ENCODE measurements at regions not wholly inside any gene's neighbourhood (a gene's known extent, or its start where the extent isn't known, plus 50 kb on each side); places are given as distances from the start of the nearest gene placed in this dataset.

DNA sequence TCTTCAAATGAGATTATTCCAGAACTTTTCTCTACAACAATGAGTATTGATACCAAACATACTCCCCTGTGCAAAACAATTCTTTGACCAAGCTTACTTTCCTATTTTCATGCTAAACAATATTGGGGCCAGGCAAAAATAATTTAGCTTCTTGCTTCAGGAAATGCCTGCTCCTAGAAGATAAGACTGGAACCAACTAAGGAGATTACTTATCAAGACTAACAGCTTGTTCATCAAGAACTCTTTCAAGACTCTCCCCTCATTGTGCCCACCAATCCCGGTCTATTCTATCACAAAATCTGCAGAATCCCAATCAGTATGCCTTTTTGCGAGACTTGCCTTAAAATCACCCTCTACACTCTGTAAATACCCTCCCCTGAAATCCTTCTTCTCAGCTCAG is 536.6 kb downstream of the RWDD3 start:
- DNase-seq (ENCODE audit: insufficient read length, low spot score, missing footprints): no peak
- no peaks in the 10 kb centered on the region for H4K20me1 ChIP-seq (ENCODE audit: insufficient read depth, low read length)
- TF ChIP-seq CTCF (IDR thresholded peaks at IDR 0.05; ENCODE audit: extremely low read depth, low read depth, low read length): no peak
- no peaks in the 10 kb centered on the region for H3K9me3 ChIP-seq (ENCODE audit: low read depth, low read length)
- H3K4me2 ChIP-seq (ENCODE audit: insufficient read depth, low read length): no peak overlapping the region
- H3K36me3 ChIP-seq (ENCODE audit: insufficient read depth, low read length): no peaks in the 10 kb centered on the region
- no peaks in the 10 kb centered on the region for H3K4me1 ChIP-seq (ENCODE audit: insufficient read depth, low read length)
- no peaks in the 10 kb centered on the region for H3K27me3 ChIP-seq (ENCODE audit: insufficient read depth, low read length)
- no peaks in the 10 kb centered on the region for H3K79me2 ChIP-seq (ENCODE audit: insufficient read depth, low read length)
- H3K4me3 ChIP-seq (ENCODE audit: insufficient read depth, low read length): no peak overlapping the region
- H2AFZ ChIP-seq (ENCODE audit: low read length): no peak overlapping the region
- no peak overlapping the region for H3K27ac ChIP-seq (ENCODE audit: low read depth, low read length)

GRCh38 chr1:95778217-95778616 is 544.2 kb downstream of the RWDD3 start:
- H3K27me3 ChIP-seq (ENCODE audit: insufficient read depth, low read length): no peaks in the 10 kb centered on the region
- H3K79me2 ChIP-seq (ENCODE audit: insufficient read depth, low read length): no peaks in the 10 kb centered on the region
- no peaks in the 10 kb centered on the region for H3K36me3 ChIP-seq (ENCODE audit: insufficient read depth, low read length)
- no peak for DNase-seq (ENCODE audit: insufficient read length, low spot score, missing footprints)
- no peak overlapping the region for H2AFZ ChIP-seq (ENCODE audit: low read length)
- TF ChIP-seq CTCF (IDR thresholded peaks at IDR 0.05; ENCODE audit: extremely low read depth, low read depth, low read length): no peak
- no peak overlapping the region for H3K27ac ChIP-seq (ENCODE audit: low read depth, low read length)
- H3K4me2 ChIP-seq (ENCODE audit: insufficient read depth, low read length): no peak overlapping the region
- H4K20me1 ChIP-seq (ENCODE audit: insufficient read depth, low read length): no peaks in the 10 kb centered on the region
- H3K4me3 ChIP-seq (ENCODE audit: insufficient read depth, low read length): no peak overlapping the region
- H3K9me3 ChIP-seq (ENCODE audit: low read depth, low read length): no peaks in the 10 kb centered on the region
- H3K4me1 ChIP-seq (ENCODE audit: insufficient read depth, low read length): no peaks in the 10 kb centered on the region

DNA sequence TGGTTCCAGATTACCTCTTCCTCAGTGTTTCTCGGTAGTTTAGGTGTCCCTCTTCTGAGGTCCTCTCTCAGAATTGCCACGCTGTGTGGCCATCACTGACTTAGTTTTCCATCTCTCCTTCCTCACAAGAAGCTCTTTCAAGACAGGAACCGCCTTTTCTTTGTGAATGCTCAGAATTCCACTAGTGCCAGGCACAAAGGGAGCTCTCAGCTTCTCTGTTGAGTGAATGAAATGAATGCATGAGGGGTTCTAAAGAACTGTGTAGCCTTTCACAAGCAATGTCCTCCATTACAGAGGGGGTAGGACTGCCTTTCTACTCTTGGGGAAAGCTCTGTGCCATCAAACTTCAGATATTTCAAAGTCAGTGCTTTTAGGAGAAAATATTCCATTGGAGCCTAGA is 546.8 kb downstream of the RWDD3 start:
- H3K4me1 ChIP-seq (ENCODE audit: insufficient read depth, low read length): no peaks in the 10 kb centered on the region
- H3K36me3 ChIP-seq (ENCODE audit: insufficient read depth, low read length): no peaks in the 10 kb centered on the region
- DNase-seq (ENCODE audit: insufficient read length, low spot score, missing footprints): peak; percentile 14
- no peaks in the 10 kb centered on the region for H3K79me2 ChIP-seq (ENCODE audit: insufficient read depth, low read length)
- H4K20me1 ChIP-seq (ENCODE audit: insufficient read depth, low read length): no peaks in the 10 kb centered on the region
- no peaks in the 10 kb centered on the region for H3K9me3 ChIP-seq (ENCODE audit: low read depth, low read length)
- no peaks in the 10 kb centered on the region for H3K27me3 ChIP-seq (ENCODE audit: insufficient read depth, low read length)
- H2AFZ ChIP-seq (ENCODE audit: low read length): no peak overlapping the region
- no peak overlapping the region for H3K4me3 ChIP-seq (ENCODE audit: insufficient read depth, low read length)
- H3K4me2 ChIP-seq (ENCODE audit: insufficient read depth, low read length): no peak overlapping the region
- TF ChIP-seq CTCF (IDR thresholded peaks at IDR 0.05; ENCODE audit: extremely low read depth, low read depth, low read length): no peak
- no peak overlapping the region for H3K27ac ChIP-seq (ENCODE audit: low read depth, low read length)

DNA sequence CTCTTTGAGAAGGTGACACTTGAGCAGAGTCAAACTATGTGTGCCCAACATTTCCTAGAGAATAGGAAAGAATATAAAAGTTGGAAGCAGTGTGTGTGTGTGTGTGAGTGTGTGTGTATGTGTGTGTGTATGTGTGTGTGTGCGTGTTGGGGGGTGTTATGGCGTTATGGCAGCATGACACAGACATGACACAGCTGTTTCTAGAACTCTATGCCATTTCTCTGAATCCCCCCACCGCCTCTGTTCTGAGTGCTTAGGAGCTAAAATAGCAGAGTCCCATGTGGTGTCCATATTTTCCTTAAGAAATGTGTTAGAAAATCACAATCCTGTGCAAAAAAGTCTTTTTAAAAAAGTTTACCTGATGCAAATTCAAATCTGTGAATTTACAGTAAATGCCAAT is 556.1 kb downstream of the RWDD3 start:
- no peak for TF ChIP-seq CTCF (IDR thresholded peaks at IDR 0.05; ENCODE audit: extremely low read depth, low read depth, low read length)
- H3K27me3 ChIP-seq (ENCODE audit: insufficient read depth, low read length): no peaks in the 10 kb centered on the region
- no peak overlapping the region for H3K4me2 ChIP-seq (ENCODE audit: insufficient read depth, low read length)
- DNase-seq (ENCODE audit: insufficient read length, low spot score, missing footprints): no peak
- H3K36me3 ChIP-seq (ENCODE audit: insufficient read depth, low read length): no peaks in the 10 kb centered on the region
- no peaks in the 10 kb centered on the region for H4K20me1 ChIP-seq (ENCODE audit: insufficient read depth, low read length)
- no peaks in the 10 kb centered on the region for H3K4me1 ChIP-seq (ENCODE audit: insufficient read depth, low read length)
- H3K27ac ChIP-seq (ENCODE audit: low read depth, low read length): no peak overlapping the region
- H3K79me2 ChIP-seq (ENCODE audit: insufficient read depth, low read length): no peaks in the 10 kb centered on the region
- no peak overlapping the region for H2AFZ ChIP-seq (ENCODE audit: low read length)
- no peak overlapping the region for H3K4me3 ChIP-seq (ENCODE audit: insufficient read depth, low read length)
- H3K9me3 ChIP-seq (ENCODE audit: low read depth, low read length): no peaks in the 10 kb centered on the region
